T-cell (primary cell): ENCODE measurements at regions not wholly inside any gene's neighbourhood (a gene's known extent, or its start where the extent isn't known, plus 50 kb on each side); places are given as distances from the start of the nearest gene placed in this dataset.

Source experiments
- ATAC-seq, 4 experiments: fragments of 200-7000 bp in 3 of 4; fragments of 150-1000 bp in 1 of 4; cut with Tn5 transposase; replicated peaks in 1 of 4; 1 replicate in 3 of 4; 2 replicates in 1 of 4; pipeline ENCODE4 v1.10.0; 2021; ENCODE audit warnings: moderate library complexity in 3 of 4, mild to moderate bottlenecking in 2 of 4, moderate number of reproducible peaks in 1 of 4
- CTCF ChIA-PET, 2 donors: fragments of 300-600 bp; sonication (Branson Sonifier 250); formaldehyde crosslinking; loops; one replicate each; lab custom pipeline; 2022; ENCODE audit warnings: antibody characterized with exemption in 2 of 2; lab: Charles Lee
- POLR2A ChIA-PET, 2 donors: fragments of 300-600 bp; sonication (Branson Sonifier 250); formaldehyde crosslinking; loops; one replicate each; lab custom pipeline; 2022; ENCODE audit warnings: antibody characterized with exemption in 2 of 2; lab: Charles Lee
- DNase-seq, 35 experiments: peaks; one replicate each; pipeline versions ENCODE4 v3.0.0 to v3.0.0-alpha.2; 2013 to 2023
- H3K27ac ChIP-seq: one replicate; pipeline ENCODE4 v1.5.1; 2013; ENCODE audit warnings: low read length
- H3K27me3 ChIP-seq, 2 experiments: replicated peaks in 1 of 2; 1 replicate in 1 of 2; 2 replicates in 1 of 2; pipeline versions ENCODE4 v1.6.1 to v1.7.0; 2013; ENCODE audit warnings: low read length in 1 of 2, mixed read lengths in 1 of 2; ENCODE audit not compliant: control insufficient read depth in 2 of 2, insufficient read depth in 2 of 2; ENCODE audit errors: extremely low read depth in 1 of 2
- H3K36me3 ChIP-seq, 2 donors: 1 replicate in 1 of 2; 2 replicates in 1 of 2; pipeline versions ENCODE4 v1.6.1 to v1.7.0; 2013; ENCODE audit warnings: low read length in 1 of 2; ENCODE audit not compliant: control insufficient read depth in 2 of 2, insufficient read depth in 1 of 2; ENCODE audit errors: extremely low read depth in 1 of 2
- H3K4me1 ChIP-seq, 2 experiments: 1 replicate in 1 of 2; 2 replicates in 1 of 2; pipeline versions ENCODE4 v1.6.1 to v1.7.0; 2013; ENCODE audit warnings: low read length in 2 of 2, mixed read lengths in 1 of 2; ENCODE audit not compliant: insufficient read depth in 2 of 2, control insufficient read depth in 1 of 2; ENCODE audit errors: extremely low read depth in 1 of 2
- H3K4me3 ChIP-seq, 2 donors: 1 replicate in 1 of 2; 2 replicates in 1 of 2; pipeline versions ENCODE4 v1.5.1 to v1.7.0; 2013; ENCODE audit warnings: mild to moderate bottlenecking in 2 of 2, low read length in 1 of 2, moderate library complexity in 1 of 2; ENCODE audit not compliant: control insufficient read depth in 1 of 2; ENCODE audit errors: extremely low read depth in 1 of 2
- H3K9me3 ChIP-seq: 2 replicates; pipeline ENCODE4 v1.7.0; 2013
- H3K27ac Mint-ChIP-seq, 2 donors: one replicate each; pipeline ENCODE4 v1.8.0; 2020 to 2021; ENCODE audit warnings: mild to moderate bottlenecking in 2 of 2, mixed read lengths in 2 of 2
- H3K27me3 Mint-ChIP-seq, 2 donors: one replicate each; pipeline ENCODE4 v1.8.0; 2021 to 2022; ENCODE audit warnings: mixed read lengths in 2 of 2
- H3K36me3 Mint-ChIP-seq: one replicate; pipeline ENCODE4 v1.8.0; 2021; ENCODE audit warnings: mixed read lengths
- H3K4me1 Mint-ChIP-seq, 3 donors: one replicate each; pipeline ENCODE4 v1.8.0; 2020 to 2022; ENCODE audit warnings: mixed read lengths in 3 of 3, mild to moderate bottlenecking in 1 of 3
- H3K4me3 Mint-ChIP-seq, 3 donors: one replicate each; pipeline ENCODE4 v1.8.0; 2020 to 2022; ENCODE audit warnings: mild to moderate bottlenecking in 3 of 3, mixed read lengths in 3 of 3, moderate library complexity in 3 of 3
- H3K9me3 Mint-ChIP-seq, 3 donors: one replicate each; pipeline ENCODE4 v1.8.0; 2020 to 2022; ENCODE audit warnings: mixed read lengths in 3 of 3
- WGBS: methylation state at CpG from one replicate; pipeline ENCODE4 v1.1.5; 2013; ENCODE audit warnings: missing lambda C conversion rate; ENCODE audit not compliant: insufficient coverage; 5-methylcytosine and 5-hydroxymethylcytosine counted together

DNA sequence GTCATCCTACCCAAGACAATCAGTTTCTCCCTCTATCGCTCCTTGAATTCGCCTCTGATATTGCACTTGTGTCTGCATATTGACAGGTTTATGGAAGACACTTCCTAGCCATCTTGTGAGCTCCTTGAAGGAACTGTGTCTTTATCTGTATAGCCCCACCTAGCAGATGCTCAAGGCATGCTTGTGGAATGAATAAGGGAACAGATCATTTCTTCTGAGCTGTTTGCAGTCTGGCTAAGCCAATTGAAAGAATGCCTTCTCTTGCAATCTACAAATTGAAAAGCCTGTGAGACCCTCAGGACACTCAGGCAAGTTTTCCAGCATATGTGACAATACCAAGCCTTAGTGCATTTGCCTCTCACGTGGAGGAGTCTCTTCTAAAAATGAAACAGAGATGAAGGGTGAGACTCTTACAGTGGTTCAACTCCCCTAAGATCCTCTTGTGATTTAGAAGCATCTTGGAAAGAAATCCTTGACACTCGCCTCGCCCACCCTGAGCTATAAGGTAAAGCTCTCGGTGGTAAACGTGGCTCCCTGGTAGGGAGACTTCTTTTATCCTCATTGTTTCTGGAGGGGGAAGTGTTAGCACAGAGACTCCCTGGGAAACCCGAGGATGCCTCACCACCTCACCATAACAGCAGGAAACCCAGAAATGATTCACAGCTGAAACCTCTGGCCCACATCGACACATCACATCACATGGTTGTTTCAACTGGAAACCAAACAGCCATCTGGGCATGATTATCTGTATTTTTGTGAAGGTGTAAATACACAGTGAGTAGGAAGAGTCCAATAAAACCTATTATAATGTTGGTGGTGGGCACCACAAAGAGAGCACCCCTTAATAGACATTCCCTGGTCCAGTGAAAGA is 112.3 kb upstream of the BCL2L14 start:
- no peak overlapping the region for H3K4me3 ChIP-seq
- H3K4me3 Mint-ChIP-seq: peak overlapping the region in 1 of 3 donors; percentile 3
- DNase-seq: peak in 2 of 35 experiments; percentile 18 to 21
- H3K36me3 Mint-ChIP-seq: no peaks in the 10 kb centered on the region
- no peaks in the 10 kb centered on the region for H3K36me3 ChIP-seq
- H3K27ac ChIP-seq: no peak overlapping the region
- H3K9me3 ChIP-seq: no peaks in the 10 kb centered on the region
- ChIA-PET CTCF (interaction anchor here (0.6 to 1.8 kb wide), 2 partner anchors 75 to 111 kb away, joined by 3 to 5 read pairs; no protein-coding TSS in a partner anchor), POLR2A (interaction anchor here in 1 of 2 donors (0.5 kb wide), 1 partner anchor 41 kb away, joined by 3 read pairs; no protein-coding TSS in a partner anchor)
- no peaks in the 10 kb centered on the region for H3K27me3 Mint-ChIP-seq
- no CpG with 5 or more reads among the region's 9 CpGs for WGBS
- peaks cover 25 to 38% (median 35%) of the 10 kb centered on the region in 3 donors for H3K4me1 Mint-ChIP-seq
- ATAC-seq: peak in 3 of 4 experiments; percentile 61 to 80 (median 70)
- peak overlapping the region; percentile 52 to 65 for H3K27ac Mint-ChIP-seq
- H3K27me3 ChIP-seq: no peaks in the 10 kb centered on the region
- peaks cover 0 to 13% of the 10 kb centered on the region in 2 experiments for H3K4me1 ChIP-seq
- peaks cover 0 to 2% (median 0%) of the 10 kb centered on the region in 3 donors for H3K9me3 Mint-ChIP-seq

DNA sequence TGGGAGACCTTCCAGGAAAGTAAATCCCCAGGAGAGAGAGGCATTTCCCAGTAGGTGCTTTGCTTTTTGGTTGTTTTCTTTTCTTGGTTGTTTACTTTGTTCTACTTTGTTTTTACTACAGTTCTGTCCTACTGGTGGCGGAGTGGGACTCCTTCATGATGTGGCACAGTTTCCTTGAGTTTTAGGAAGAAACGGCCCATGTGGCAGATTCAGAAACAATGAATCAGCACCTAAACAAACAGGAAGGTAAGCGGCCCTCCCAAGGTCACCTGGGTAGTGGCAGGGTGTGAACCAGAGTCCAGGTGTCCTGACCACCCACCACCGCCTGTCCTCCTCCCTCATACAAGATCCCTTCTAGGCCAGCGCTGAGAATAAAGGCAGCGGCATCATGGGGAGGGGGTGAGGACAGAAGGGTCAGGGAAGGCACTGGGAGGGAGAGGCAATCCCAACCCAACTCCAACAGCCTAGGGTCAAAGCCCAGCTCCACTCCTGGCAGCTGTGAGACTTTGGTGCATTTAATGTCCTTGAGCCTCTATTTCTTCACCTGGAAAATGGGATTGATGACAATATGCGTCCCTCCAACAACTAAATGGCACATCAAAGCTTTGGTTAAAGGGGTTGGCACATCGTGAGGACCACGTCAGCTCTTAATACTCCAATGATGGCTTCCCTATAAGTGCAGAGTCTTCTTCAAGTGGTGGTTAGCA is 111.5 kb upstream of the BCL2L14 start:
- Histone ChIP-seq H3K4me1 (peaks cover 0 to 13% of the 10 kb centered on the region in 2 experiments), H3K4me3 (no peak overlapping the region), H3K36me3 (no peaks in the 10 kb centered on the region), H3K27ac (no peak overlapping the region), H3K9me3 (no peaks in the 10 kb centered on the region), H3K27me3 (no peaks in the 10 kb centered on the region)
- POLR2A ChIA-PET: interaction anchor here in 1 of 2 donors (0.5 to 0.7 kb wide), 2 partner anchors 40 to 43 kb away, joined by 3 to 6 read pairs; no protein-coding TSS in a partner anchor
- no peak overlapping the region for H3K4me3 Mint-ChIP-seq
- peaks cover 18 to 30% (median 27%) of the 10 kb centered on the region in 3 donors for H3K4me1 Mint-ChIP-seq
- no peaks in the 10 kb centered on the region for H3K36me3 Mint-ChIP-seq
- ATAC-seq (no peak), DNase-seq (no peak)
- peaks cover 0 to 2% (median 0%) of the 10 kb centered on the region in 3 donors for H3K9me3 Mint-ChIP-seq
- peak overlapping the region; percentile 52 to 65 for H3K27ac Mint-ChIP-seq
- H3K27me3 Mint-ChIP-seq: no peaks in the 10 kb centered on the region
- CTCF ChIA-PET: interaction anchor here (0.6 to 1.8 kb wide), 3 partner anchors 74 to 376 kb away, joined by 3 to 5 read pairs (median 4); no protein-coding TSS in a partner anchor
- no CpG with 5 or more reads among the region's 9 CpGs for WGBS

DNA sequence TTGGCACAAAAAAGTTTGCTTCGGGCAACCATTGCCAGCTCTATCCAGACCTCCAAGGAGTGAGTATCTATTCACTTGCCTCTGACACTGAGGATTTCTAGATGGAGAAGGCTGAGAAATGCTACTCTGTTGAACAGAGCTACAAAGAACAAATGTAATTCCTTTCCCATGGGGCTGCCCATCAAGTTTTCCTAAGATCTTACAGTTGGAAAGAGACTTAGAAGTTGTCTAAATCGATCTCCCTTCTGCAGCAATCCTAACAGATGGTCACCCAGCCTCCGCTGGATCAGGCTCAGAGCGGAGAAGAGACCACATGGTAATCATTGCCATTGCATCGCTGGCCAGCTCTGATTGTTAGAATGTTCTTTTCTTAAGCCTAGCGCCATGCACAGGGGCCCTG is 110.1 kb upstream of the BCL2L14 start:
- ATAC-seq (no peak), DNase-seq (no peak)
- H3K27ac ChIP-seq: no peak overlapping the region
- H3K27me3 Mint-ChIP-seq: no peaks in the 10 kb centered on the region
- H3K4me3 ChIP-seq: no peak overlapping the region
- 88% methylated on average over 5 of the region's 6 CpGs for WGBS
- no peaks in the 10 kb centered on the region for H3K36me3 ChIP-seq
- H3K4me3 Mint-ChIP-seq: no peak overlapping the region
- peaks cover 14 to 23% (median 16%) of the 10 kb centered on the region in 3 donors for H3K4me1 Mint-ChIP-seq
- H3K9me3 ChIP-seq: no peaks in the 10 kb centered on the region
- H3K36me3 Mint-ChIP-seq: no peaks in the 10 kb centered on the region
- no peaks in the 10 kb centered on the region for H3K27me3 ChIP-seq
- ChIA-PET CTCF (interaction anchor here (0.6 to 1.0 kb wide), 3 partner anchors 377 to 415 kb away, joined by 3 to 5 read pairs (median 4); no protein-coding TSS in a partner anchor), POLR2A (no interaction called here)
- H3K4me1 ChIP-seq: peaks cover 0 to 13% of the 10 kb centered on the region in 2 experiments
- H3K27ac Mint-ChIP-seq: no peak overlapping the region
- peaks cover 0 to 2% (median 0%) of the 10 kb centered on the region in 3 donors for H3K9me3 Mint-ChIP-seq

DNA sequence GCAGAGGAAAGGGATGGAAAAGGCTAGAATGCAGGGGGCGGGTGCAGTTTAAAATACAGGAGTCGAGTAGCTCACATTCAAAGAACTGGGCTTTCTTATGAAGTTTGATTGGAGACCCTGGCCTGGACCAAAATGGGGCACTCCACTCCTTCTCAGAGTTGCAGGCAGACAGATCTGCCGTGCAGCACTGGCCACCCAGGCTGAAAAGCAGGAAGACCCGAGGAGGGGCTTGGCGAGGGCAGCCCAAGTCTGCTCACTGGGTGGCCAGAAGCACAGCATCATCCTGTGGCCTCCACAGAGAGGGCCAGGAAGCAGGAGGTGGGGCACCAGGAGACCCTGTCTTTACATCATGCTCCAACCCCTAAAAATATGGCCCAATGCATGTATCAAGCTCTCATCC is 109.1 kb upstream of the BCL2L14 start:
- H3K4me3 ChIP-seq: no peak overlapping the region
- H3K27ac ChIP-seq: no peak overlapping the region
- no peaks in the 10 kb centered on the region for H3K9me3 ChIP-seq
- ATAC-seq: no peak
- no peaks in the 10 kb centered on the region for H3K36me3 ChIP-seq
- Mint-ChIP-seq H3K27ac (no peak overlapping the region), H3K4me3 (no peak overlapping the region), H3K36me3 (no peaks in the 10 kb centered on the region), H3K9me3 (peaks cover 0 to 2% (median 0%) of the 10 kb centered on the region in 3 donors), H3K4me1 (peaks cover 12 to 23% (median 14%) of the 10 kb centered on the region in 3 donors), H3K27me3 (no peaks in the 10 kb centered on the region)
- WGBS: 89% methylated on average over 4 of the region's 5 CpGs
- POLR2A ChIA-PET: no interaction called here
- H3K27me3 ChIP-seq: no peaks in the 10 kb centered on the region
- CTCF ChIA-PET: no interaction called here
- no peak for DNase-seq
- peaks cover 0 to 13% of the 10 kb centered on the region in 2 experiments for H3K4me1 ChIP-seq

DNA sequence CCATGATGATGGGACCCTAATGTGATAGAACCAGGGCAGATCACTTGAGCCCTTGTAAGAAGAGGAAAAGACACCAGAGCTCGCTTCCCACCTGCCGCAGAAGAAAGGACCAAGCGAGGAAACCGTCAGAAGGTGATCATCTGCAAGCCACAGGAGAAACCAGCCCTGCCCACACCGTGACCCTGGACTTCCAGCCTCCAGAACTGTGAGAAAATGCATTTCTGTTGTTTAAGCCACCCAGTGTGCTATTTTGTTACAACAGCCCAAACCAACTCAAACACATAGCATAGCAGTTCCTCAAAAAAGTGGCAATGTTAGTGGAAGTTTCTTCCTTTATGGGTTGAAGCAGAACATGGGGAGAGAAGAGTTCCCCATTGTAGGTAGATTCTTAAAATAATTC is 107.9 kb upstream of the BCL2L14 start:
- H3K4me3 ChIP-seq: no peak overlapping the region
- peaks cover 0 to 13% of the 10 kb centered on the region in 2 experiments for H3K4me1 ChIP-seq
- H3K4me3 Mint-ChIP-seq: no peak overlapping the region
- ChIA-PET POLR2A (no interaction called here), CTCF (interaction anchor here in 1 of 2 donors (0.6 kb wide), 1 partner anchor 1332 kb away, joined by 5 read pairs; no protein-coding TSS in a partner anchor)
- no peak for ATAC-seq
- no peak for DNase-seq
- no peak overlapping the region for H3K27ac ChIP-seq
- no peaks in the 10 kb centered on the region for H3K36me3 ChIP-seq
- no peaks in the 10 kb centered on the region for H3K27me3 Mint-ChIP-seq
- H3K36me3 Mint-ChIP-seq: no peaks in the 10 kb centered on the region
- H3K4me1 Mint-ChIP-seq: peaks cover 14 to 29% (median 22%) of the 10 kb centered on the region in 3 donors
- H3K27me3 ChIP-seq: no peaks in the 10 kb centered on the region
- no peaks in the 10 kb centered on the region for H3K9me3 ChIP-seq
- 76% methylated on average over 4 of the region's 5 CpGs for WGBS
- peak overlapping the region in 1 of 2 donors; percentile 55 for H3K27ac Mint-ChIP-seq
- peaks cover 0 to 2% (median 0%) of the 10 kb centered on the region in 3 donors for H3K9me3 Mint-ChIP-seq
